ENCODE measurements at regions not wholly inside any gene's neighbourhood (a gene's known extent, or its start where the extent isn't known, plus 50 kb on each side); places are given as distances from the start of the nearest gene placed in this dataset.

DNA sequence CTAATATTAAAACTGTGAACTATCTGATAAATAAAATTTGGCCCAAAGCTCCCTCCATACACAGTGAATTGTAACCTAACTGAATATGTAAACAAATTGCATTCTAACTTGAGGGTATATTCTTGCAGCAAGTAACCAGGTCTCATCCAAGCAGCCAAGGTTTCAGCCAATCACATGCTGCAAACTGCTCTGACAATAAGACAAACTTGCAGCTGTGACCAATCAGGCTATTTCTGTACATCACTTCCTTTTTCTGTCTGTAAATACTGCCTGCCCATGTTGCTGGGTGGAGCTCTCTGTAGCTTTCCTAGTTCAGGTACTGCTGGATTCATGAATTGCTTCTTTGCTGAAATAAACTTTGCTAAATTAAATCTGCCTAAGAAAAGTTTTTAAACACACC is 499.0 kb downstream of the GALC start:
- TF ChIP-seq FOS (IDR thresholded peaks at IDR 0.05; ENCODE audit: low read depth, low read length): no peak
- TF ChIP-seq, protein P1, sequence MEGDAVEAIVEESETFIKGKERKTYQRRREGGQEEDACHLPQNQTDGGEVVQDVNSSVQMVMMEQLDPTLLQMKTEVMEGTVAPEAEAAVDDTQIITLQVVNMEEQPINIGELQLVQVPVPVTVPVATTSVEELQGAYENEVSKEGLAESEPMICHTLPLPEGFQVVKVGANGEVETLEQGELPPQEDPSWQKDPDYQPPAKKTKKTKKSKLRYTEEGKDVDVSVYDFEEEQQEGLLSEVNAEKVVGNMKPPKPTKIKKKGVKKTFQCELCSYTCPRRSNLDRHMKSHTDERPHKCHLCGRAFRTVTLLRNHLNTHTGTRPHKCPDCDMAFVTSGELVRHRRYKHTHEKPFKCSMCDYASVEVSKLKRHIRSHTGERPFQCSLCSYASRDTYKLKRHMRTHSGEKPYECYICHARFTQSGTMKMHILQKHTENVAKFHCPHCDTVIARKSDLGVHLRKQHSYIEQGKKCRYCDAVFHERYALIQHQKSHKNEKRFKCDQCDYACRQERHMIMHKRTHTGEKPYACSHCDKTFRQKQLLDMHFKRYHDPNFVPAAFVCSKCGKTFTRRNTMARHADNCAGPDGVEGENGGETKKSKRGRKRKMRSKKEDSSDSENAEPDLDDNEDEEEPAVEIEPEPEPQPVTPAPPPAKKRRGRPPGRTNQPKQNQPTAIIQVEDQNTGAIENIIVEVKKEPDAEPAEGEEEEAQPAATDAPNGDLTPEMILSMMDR (conservative IDR thresholded peaks at IDR 0.05; ENCODE audit: low read depth, low read length): no peak
- TF ChIP-seq MAFK (IDR thresholded peaks at IDR 0.05; ENCODE audit: low read depth, low read length): no peak
- no peak for TF ChIP-seq POLR2A (IDR thresholded peaks at IDR 0.05; ENCODE audit: low read depth, low read length)
- no peak for TF ChIP-seq CEBPB (IDR thresholded peaks at IDR 0.05; ENCODE audit: low read depth, low read length)
- no peak for TF ChIP-seq MXI1 (IDR thresholded peaks at IDR 0.05; ENCODE audit: borderline replicate concordance, low read depth, low read length)
- TF ChIP-seq BHLHE40 (IDR thresholded peaks at IDR 0.05; ENCODE audit: low read depth, low read length): no peak

Data from IMR-90 (cell line).